ENCODE measurements at regions not wholly inside any gene's neighbourhood (a gene's known extent, or its start where the extent isn't known, plus 50 kb on each side); places are given as distances from the start of the nearest gene placed in this dataset.

DNA sequence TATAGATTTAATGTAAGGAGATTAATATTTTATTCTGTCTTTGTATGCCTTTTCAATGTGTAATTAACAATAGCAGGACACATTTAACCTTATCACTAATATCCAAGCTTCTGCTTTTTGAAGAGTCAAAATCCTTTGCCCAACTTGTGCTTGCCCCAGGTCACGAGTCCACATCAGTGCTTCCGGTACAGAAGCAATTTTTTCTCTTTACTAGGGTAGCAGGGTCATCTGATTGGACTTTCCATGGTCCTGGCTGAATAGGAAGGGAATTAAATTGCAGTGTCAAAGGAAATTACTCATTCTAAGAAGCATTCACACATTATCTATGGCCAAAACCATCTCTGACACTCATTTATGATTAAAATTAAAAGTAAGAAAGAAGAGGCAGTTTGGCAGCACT lies 460.5 kb upstream of the ADGRL2 start:
- in situ Hi-C loops (cut with HindIII; ENCODE audit: low pct_unique_long_range_greater_than_20kb, low sequenced_read_pairs) (no loop called here), intact Hi-C loops (cut with micrococcal nuclease; ENCODE audit: unreplicated experiment) (no loop called here)
- Histone ChIP-seq H3K27me3 (ENCODE audit: control insufficient read depth, insufficient read depth, low read length) (no peaks in the 10 kb centered on the region), H3K9me3 (ENCODE audit: control insufficient read depth, insufficient read depth, low read depth, low read length) (no peaks in the 10 kb centered on the region), H3K4me1 (ENCODE audit: control insufficient read depth, insufficient read depth, low read length) (no peaks in the 10 kb centered on the region), H3K27ac (ENCODE audit: low read length) (no peak overlapping the region), H3K4me3 (ENCODE audit: low read depth in 2 of 2, low read length in 2 of 2) (no peak overlapping the region), H3K36me3 (ENCODE audit: control insufficient read depth, insufficient read depth, low read length) (no peaks in the 10 kb centered on the region)
- ChIA-PET POLR2A (no interaction called here), CTCF (no interaction called here)
- no peak for ATAC-seq
- BruUV-seq (replicated peaks): no TSS peak
- TF ChIP-seq POLR2AphosphoS5 (IDR thresholded peaks at IDR 0.05; ENCODE audit: low read depth, low read length): no peak
- no peak for TF ChIP-seq SIN3A (IDR thresholded peaks at IDR 0.05; ENCODE audit: borderline replicate concordance, insufficient read depth, low read depth, low read length)
- TF ChIP-seq TCF7L2 (IDR thresholded peaks at IDR 0.05; ENCODE audit: low read depth, low read length): no peak
- DNase-seq (ENCODE audit: low read depth, low spot score): no peak

DNA sequence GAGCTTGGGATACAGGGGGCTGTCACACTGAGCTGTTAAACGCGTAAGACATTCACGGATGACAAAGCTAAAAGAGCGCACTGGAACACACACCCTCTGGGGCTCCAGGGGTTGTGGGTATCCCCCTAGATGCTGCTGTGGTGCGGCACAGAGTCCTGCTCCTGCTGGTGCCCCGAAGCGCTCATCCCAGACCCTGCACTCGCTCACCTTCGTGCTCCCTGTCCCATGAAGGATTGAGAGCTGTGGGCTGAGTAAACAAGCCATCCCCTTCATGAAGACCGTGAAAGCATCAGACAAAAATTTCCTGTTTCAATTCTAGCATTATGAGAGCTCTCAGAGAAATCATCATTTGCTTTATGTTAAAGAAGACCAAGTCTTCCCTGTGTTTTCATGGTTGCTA lies 463.5 kb upstream of the ADGRL2 start:
- DNase-seq (ENCODE audit: low read depth, low spot score) (no peak), ATAC-seq (no peak)
- Histone ChIP-seq H3K4me3 (ENCODE audit: low read depth in 2 of 2, low read length in 2 of 2) (no peak overlapping the region), H3K9me3 (ENCODE audit: control insufficient read depth, insufficient read depth, low read depth, low read length) (no peaks in the 10 kb centered on the region), H3K27me3 (ENCODE audit: control insufficient read depth, insufficient read depth, low read length) (no peaks in the 10 kb centered on the region), H3K27ac (ENCODE audit: low read length) (no peak overlapping the region), H3K36me3 (ENCODE audit: control insufficient read depth, insufficient read depth, low read length) (no peaks in the 10 kb centered on the region), H3K4me1 (ENCODE audit: control insufficient read depth, insufficient read depth, low read length) (no peaks in the 10 kb centered on the region)
- no TSS peak for BruUV-seq (replicated peaks)
- no peak for TF ChIP-seq CTCF (IDR thresholded peaks at IDR 0.05)
- no peak for TF ChIP-seq REST (IDR thresholded peaks at IDR 0.05; ENCODE audit: insufficient read depth in 1 of 2, low read depth in 2 of 2, low read length in 1 of 2)
- no peak for TF ChIP-seq TCF7L2 (IDR thresholded peaks at IDR 0.05; ENCODE audit: low read depth, low read length)
- no peak for TF ChIP-seq POLR2AphosphoS5 (IDR thresholded peaks at IDR 0.05; ENCODE audit: low read depth, low read length)
- TF ChIP-seq SIN3A (IDR thresholded peaks at IDR 0.05; ENCODE audit: borderline replicate concordance, insufficient read depth, low read depth, low read length): no peak
- POLR2A ChIA-PET: no interaction called here
- intact Hi-C loops (cut with micrococcal nuclease; ENCODE audit: unreplicated experiment) (no loop called here), in situ Hi-C loops (cut with HindIII; ENCODE audit: low pct_unique_long_range_greater_than_20kb, low sequenced_read_pairs) (no loop called here)
- CTCF ChIA-PET: no interaction called here

DNA sequence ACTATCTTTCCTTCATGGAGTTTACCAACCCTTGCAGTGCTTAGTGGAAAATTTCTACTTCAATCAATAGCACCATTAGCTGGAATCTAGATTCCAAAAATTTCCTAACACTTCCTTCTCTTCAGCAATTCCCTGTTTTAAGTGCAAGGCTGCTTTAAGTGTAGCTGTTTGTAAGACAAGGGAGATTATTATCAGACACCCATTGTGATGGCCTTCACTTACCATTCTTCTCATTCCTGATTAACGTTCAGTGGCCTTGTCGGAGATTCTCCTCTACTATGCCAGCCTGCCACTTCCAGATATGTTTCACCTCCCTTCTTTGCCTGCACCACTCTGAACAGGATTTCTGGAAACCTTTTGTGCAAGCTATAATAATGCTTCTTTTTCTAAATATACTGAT lies 464.9 kb upstream of the ADGRL2 start:
- TF ChIP-seq REST (IDR thresholded peaks at IDR 0.05; ENCODE audit: insufficient read depth in 1 of 2, low read depth in 2 of 2, low read length in 1 of 2) (no peak), TCF7L2 (IDR thresholded peaks at IDR 0.05; ENCODE audit: low read depth, low read length) (no peak), CTCF (IDR thresholded peaks at IDR 0.05) (no peak), SIN3A (IDR thresholded peaks at IDR 0.05; ENCODE audit: borderline replicate concordance, insufficient read depth, low read depth, low read length) (no peak), POLR2AphosphoS5 (IDR thresholded peaks at IDR 0.05; ENCODE audit: low read depth, low read length) (no peak)
- DNase-seq (ENCODE audit: low read depth, low spot score): no peak
- intact Hi-C loops (cut with micrococcal nuclease; ENCODE audit: unreplicated experiment) (no loop called here), in situ Hi-C loops (cut with HindIII; ENCODE audit: low pct_unique_long_range_greater_than_20kb, low sequenced_read_pairs) (no loop called here)
- no TSS peak for BruUV-seq (replicated peaks)
- Histone ChIP-seq H3K27me3 (ENCODE audit: control insufficient read depth, insufficient read depth, low read length) (no peaks in the 10 kb centered on the region), H3K4me1 (ENCODE audit: control insufficient read depth, insufficient read depth, low read length) (no peaks in the 10 kb centered on the region), H3K27ac (ENCODE audit: low read length) (no peak overlapping the region), H3K4me3 (ENCODE audit: low read depth in 2 of 2, low read length in 2 of 2) (no peak overlapping the region), H3K9me3 (ENCODE audit: control insufficient read depth, insufficient read depth, low read depth, low read length) (no peaks in the 10 kb centered on the region), H3K36me3 (ENCODE audit: control insufficient read depth, insufficient read depth, low read length) (no peaks in the 10 kb centered on the region)
- no peak for ATAC-seq
- POLR2A ChIA-PET: no interaction called here
- CTCF ChIA-PET: no interaction called here

Data from Panc1 (cell line).